K562 (cell line): ENCODE measurements at regions not wholly inside any gene's neighbourhood (a gene's known extent, or its start where the extent isn't known, plus 50 kb on each side); places are given as distances from the start of the nearest gene placed in this dataset.

Experiments
- ATAC-seq: fragments of 200-7000 bp; cut with Tn5 transposase; 3 replicates; pipeline ENCODE4 v1.9.1; 2020; ENCODE audit warnings: moderate library complexity
- BruUV-seq: library from RNA; stranded (reverse); fragments of 400-500 nt; replicated peaks from 2 replicates; lab custom pipeline; 2021; lab: Mats Ljungman, UMichigan
- CTCF ChIA-PET: fragments of 300-600 bp; formaldehyde crosslinking; extraction: SDS; loops from one replicate; lab custom pipeline; 2021; ENCODE audit warnings: low intra/inter-chr PET ratio; lab: Yijun Ruan, JAX
- POLR2A ChIA-PET: fragments of 300-600, 350-650 bp; sonication (Branson Sonifier 250); formaldehyde crosslinking; extraction: SDS; loops from one replicate; lab custom pipeline; 2021; ENCODE audit warnings: antibody characterized with exemption, inconsistent platforms; lab: Yijun Ruan, JAX
- DNase-seq, 4 experiments: peaks; one replicate each; pipeline versions ENCODE4 v3.0.0 to v3.0.0-alpha.2; 2011 to 2018; ENCODE audit warnings: low spot score in 3 of 4, mixed read lengths in 3 of 4; ENCODE audit errors: extremely low read depth in 1 of 4
- FAIRE-seq: peaks from 2 replicates; lab custom pipeline; 2011; peaks lifted over from hg19 to GRCh38; lab: Jason Lieb, UNC
- H2AFZ ChIP-seq: 2 replicates; pipeline ENCODE4 v1.6.0; 2011; ENCODE audit warnings: low read depth, low read length, control low read depth, inconsistent platforms
- H3K27ac ChIP-seq: fragments of 200-600 bp; 3 replicates; pipeline ENCODE4 v1.8.0; 2011; ENCODE audit warnings: low read depth, mild to moderate bottlenecking, control low read depth, inconsistent platforms, low read length, moderate library complexity, mixed read lengths; ENCODE audit errors: extremely low read depth
- H3K27me3 ChIP-seq, 2 experiments: fragments of 300-600 bp in 1 of 2; 2 replicates in 1 of 2; 3 replicates in 1 of 2; pipeline versions ENCODE4 v1.6.0 to v1.8.0; 2011; ENCODE audit warnings: inconsistent platforms in 2 of 2, low read length in 2 of 2, mild to moderate bottlenecking in 1 of 2, mixed read lengths in 1 of 2, moderate library complexity in 1 of 2; ENCODE audit not compliant: control insufficient read depth in 2 of 2, insufficient read depth in 2 of 2
- H3K36me3 ChIP-seq: fragments of 300-600 bp; 3 replicates; pipeline ENCODE4 v1.8.0; 2011; ENCODE audit warnings: mild to moderate bottlenecking, low read length, inconsistent platforms; ENCODE audit not compliant: control insufficient read depth, insufficient read depth
- H3K4me1 ChIP-seq, 2 experiments: fragments of 200-600 bp in 1 of 2; replicated peaks in 1 of 2; 2 replicates in 1 of 2; 3 replicates in 1 of 2; pipeline versions ENCODE4 v1.5.1 to v1.8.0; 2011; ENCODE audit warnings: inconsistent platforms in 2 of 2, low read length in 2 of 2, mild to moderate bottlenecking in 1 of 2, mixed read lengths in 1 of 2, moderate library complexity in 1 of 2; ENCODE audit not compliant: control insufficient read depth in 2 of 2, insufficient read depth in 2 of 2
- H3K4me2 ChIP-seq: 2 replicates; pipeline ENCODE4 v1.6.1; 2011; ENCODE audit warnings: low read length, control low read depth, inconsistent platforms, mixed read lengths; ENCODE audit not compliant: insufficient read depth
- H3K4me3 ChIP-seq: fragments of 200-600 bp; sonication (generic), shearing (Covaris generic); 2 replicates; pipeline ENCODE4 v1.5.1; 2016; ENCODE audit warnings: control low read depth, inconsistent platforms
- H3K79me2 ChIP-seq: fragments of 200-600 bp; 3 replicates; pipeline ENCODE4 v1.8.0; 2011; ENCODE audit warnings: low read length, inconsistent platforms; ENCODE audit not compliant: control insufficient read depth, insufficient read depth
- H3K9ac ChIP-seq, 2 experiments: 2 replicates each; pipeline versions ENCODE4 v1.6.0 to v1.6.1; 2011; ENCODE audit warnings: low read depth in 2 of 2, low read length in 2 of 2, control low read depth in 1 of 2, inconsistent platforms in 1 of 2, mild to moderate bottlenecking in 1 of 2, mixed read lengths in 1 of 2; ENCODE audit not compliant: insufficient read depth in 1 of 2
- H3K9me1 ChIP-seq: one replicate; pipeline ENCODE4 v1.6.0; 2011; ENCODE audit warnings: inconsistent platforms, mild to moderate bottlenecking, low read length, moderate library complexity; ENCODE audit not compliant: control insufficient read depth, insufficient read depth
- H3K9me3 ChIP-seq: replicated peaks from 2 replicates; pipeline ENCODE4 v1.5.1; 2011; ENCODE audit warnings: low read depth, low read length, inconsistent platforms; ENCODE audit not compliant: control insufficient read depth, insufficient read depth
- H4K20me1 ChIP-seq: replicated peaks from 2 replicates; pipeline ENCODE4 v1.6.1; 2011; ENCODE audit warnings: low read length, inconsistent platforms, mixed read lengths; ENCODE audit not compliant: control insufficient read depth, insufficient read depth
- EGR1 ChIP-seq: fragments of 450-650 bp; conservative IDR thresholded peaks from 2 replicates; pipeline ENCODE4 v1.6.1; 2017; ENCODE audit warnings: mild to moderate bottlenecking
- FIP1L1 ChIP-seq: fragments of 200-400 bp; formaldehyde crosslinking; IDR thresholded peaks from 2 replicates; pipeline ENCODE4 v1.6.1; 2018; ENCODE audit warnings: mild to moderate bottlenecking, low read depth, low read length; ENCODE audit not compliant: poor library complexity, severe bottlenecking
- PTBP1 ChIP-seq: fragments of 200-400 bp; formaldehyde crosslinking; IDR thresholded peaks from 2 replicates; pipeline ENCODE4 v1.6.1; 2017; ENCODE audit warnings: low read depth, low read length
- SAFB ChIP-seq: fragments of 200-400 bp; formaldehyde crosslinking; IDR thresholded peaks from 2 replicates; pipeline ENCODE4 v1.6.1; 2017; ENCODE audit warnings: low read depth, low read length, borderline replicate concordance
- SLC30A9 ChIP-seq: fragments of 250-450 bp; sonication (Bioruptor Pico); IDR thresholded peaks from 2 replicates; pipeline ENCODE4 v1.8.0; 2022; ENCODE audit warnings: mild to moderate bottlenecking, moderate library complexity
- ZBTB17 ChIP-seq: fragments of 450-650 bp; formaldehyde crosslinking; IDR thresholded peaks from 2 replicates; pipeline ENCODE4 v1.4.0; 2020; ENCODE audit warnings: mild to moderate bottlenecking
- ZC3H4 ChIP-seq: sonication (generic); formaldehyde crosslinking; IDR thresholded peaks from 2 replicates; pipeline ENCODE4 v1.9.0; 2021; ENCODE audit warnings: missing genetic modification reagents, borderline replicate concordance
- ZNF23 ChIP-seq: fragments of 250-450 bp; sonication (Bioruptor Pico); IDR thresholded peaks from 2 replicates; pipeline ENCODE4 v1.4.0; 2020; ENCODE audit warnings: mild to moderate bottlenecking
- ZNF780A ChIP-seq: fragments of 250-450 bp; sonication (Bioruptor Pico); IDR thresholded peaks from 2 replicates; pipeline ENCODE4 v1.5.0; 2021; ENCODE audit warnings: mild to moderate bottlenecking
- WGBS: fragments of 100-300 bp; shearing (Covaris generic); methylation state at CpG from one replicate; pipeline ENCODE4 v1.1.6; 2016; ENCODE audit warnings: low coverage, mixed read lengths; ENCODE audit not compliant: insufficient coverage; ENCODE audit errors: missing lambda C conversion rate; 5-methylcytosine and 5-hydroxymethylcytosine counted together
- in situ Hi-C: fragments of 300-500 bp; cut with MboI; formaldehyde crosslinking; loops from 4 replicates; pipeline ENCODE4 v1.15.0; 2018; ENCODE audit warnings: inconsistent platforms, mixed read lengths
- intact Hi-C: fragments of 100-400 bp; cut with micrococcal nuclease; formaldehyde crosslinking; loops from 2 replicates; pipeline ENCODE4 v1.14.2; 2022
- TF ChIP-seq, protein P1 (sequence below): sonication (generic); formaldehyde crosslinking; IDR thresholded peaks from 2 replicates; pipeline ENCODE4 v1.8.0; 2022; ENCODE audit warnings: missing genetic modification reagents, mild to moderate bottlenecking, moderate library complexity, borderline replicate concordance

DNA sequence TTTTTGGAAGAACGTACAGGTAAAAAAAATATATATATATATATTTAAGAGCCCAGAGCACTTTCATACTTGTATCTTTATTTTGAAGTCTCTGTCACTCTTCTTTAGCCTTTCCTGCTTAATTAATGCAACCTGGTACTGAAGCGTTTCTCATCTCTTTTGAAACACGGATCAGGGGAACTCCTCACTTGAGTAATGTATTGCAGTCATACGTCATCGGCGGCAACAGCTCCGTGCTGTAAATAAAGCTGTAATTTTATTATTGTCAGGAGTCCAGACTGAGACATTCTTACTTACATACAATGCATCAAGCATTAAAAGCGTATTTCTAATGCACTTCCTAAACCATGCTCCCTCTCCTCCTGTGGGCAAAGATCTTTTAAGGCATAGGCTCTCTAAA, 514.7 kb downstream of the SOX11 start:
- Histone ChIP-seq H2AFZ (no peak overlapping the region), H3K27me3 (no peaks in the 10 kb centered on the region), H3K36me3 (no peaks in the 10 kb centered on the region), H3K4me1 (no peaks in the 10 kb centered on the region), H3K4me2 (no peak overlapping the region), H3K27ac (no peak overlapping the region), H3K4me3 (no peak overlapping the region), H3K9ac (no peak overlapping the region), H4K20me1 (no peaks in the 10 kb centered on the region), H3K9me3 (no peaks in the 10 kb centered on the region), H3K9me1 (no peaks in the 10 kb centered on the region), H3K79me2 (no peaks in the 10 kb centered on the region)
- BruUV-seq: no TSS peak
- FAIRE-seq: no peak
- in situ Hi-C loops (no loop called here), intact Hi-C loops (no loop called here)
- 0% methylated on average over 8 of the region's 8 CpGs for WGBS
- no peak for DNase-seq
- CTCF ChIA-PET: no interaction called here
- TF ChIP-seq ZNF780A (CRISPR knock-in tag) (no peak), SLC30A9 (CRISPR knock-in tag) (no peak), PTBP1 (no peak), ZNF23 (CRISPR knock-in tag) (no peak), FIP1L1 (no peak)
- no peak for ATAC-seq
- POLR2A ChIA-PET: no interaction called here

DNA sequence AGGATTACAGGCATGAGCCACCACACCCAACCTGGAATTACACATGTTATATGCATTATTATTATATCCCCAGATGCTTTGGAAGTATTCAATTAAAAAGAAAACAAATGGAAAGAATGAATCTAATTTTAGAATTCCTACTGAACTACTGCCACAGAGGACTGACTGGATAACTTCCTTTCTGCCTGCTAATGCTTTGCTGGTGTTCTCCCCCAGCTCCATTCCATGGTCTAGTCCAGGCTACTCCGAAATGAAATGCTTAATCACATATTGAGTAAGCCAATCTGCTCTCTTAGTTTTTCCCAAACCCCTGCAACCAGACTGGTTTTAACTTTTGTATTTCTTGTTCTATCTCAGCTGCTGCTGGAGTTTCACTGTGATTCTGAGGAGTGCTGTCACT, 519.1 kb downstream of the SOX11 start:
- Histone ChIP-seq H4K20me1 (no peaks in the 10 kb centered on the region), H3K79me2 (no peaks in the 10 kb centered on the region), H3K27ac (no peak overlapping the region), H3K9me1 (no peaks in the 10 kb centered on the region), H3K4me2 (no peak overlapping the region), H3K27me3 (no peaks in the 10 kb centered on the region), H3K36me3 (no peaks in the 10 kb centered on the region), H3K4me3 (no peak overlapping the region), H3K9ac (no peak overlapping the region), H3K4me1 (no peaks in the 10 kb centered on the region), H3K9me3 (no peaks in the 10 kb centered on the region), H2AFZ (no peak overlapping the region)
- WGBS: 0% methylated on average over 1 of the region's 1 CpG
- TF ChIP-seq, protein P1, sequence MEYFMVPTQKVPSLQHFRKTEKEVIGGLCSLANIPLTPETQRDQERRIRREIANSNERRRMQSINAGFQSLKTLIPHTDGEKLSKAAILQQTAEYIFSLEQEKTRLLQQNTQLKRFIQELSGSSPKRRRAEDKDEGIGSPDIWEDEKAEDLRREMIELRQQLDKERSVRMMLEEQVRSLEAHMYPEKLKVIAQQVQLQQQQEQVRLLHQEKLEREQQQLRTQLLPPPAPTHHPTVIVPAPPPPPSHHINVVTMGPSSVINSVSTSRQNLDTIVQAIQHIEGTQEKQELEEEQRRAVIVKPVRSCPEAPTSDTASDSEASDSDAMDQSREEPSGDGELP: no peak
- no peak for TF ChIP-seq ZC3H4 (CRISPR knock-in tag)
- no peak for TF ChIP-seq SAFB
- TF ChIP-seq ZBTB17 (CRISPR knock-in tag): no peak
- TF ChIP-seq ZNF780A (CRISPR knock-in tag): no peak
- no peak for TF ChIP-seq EGR1
- in situ Hi-C loops: no loop called here
- no TSS peak for BruUV-seq
- DNase-seq (no peak), ATAC-seq (no peak), FAIRE-seq (no peak)
- intact Hi-C loops: no loop called here
- ChIA-PET POLR2A (no interaction called here), CTCF (no interaction called here)
